HCT116 (cell line): ENCODE measurements at regions not wholly inside any gene's neighbourhood (a gene's known extent, or its start where the extent isn't known, plus 50 kb on each side); places are given as distances from the start of the nearest gene placed in this dataset.
A peak's percentile ranks its signal among the peaks of the same experiment; 100 is the strongest.

Source experiments
- ATAC-seq: fragments of 200-7000 bp; cut with Tn5 transposase; 2 replicates; pipeline ENCODE4 v1.9.1; 2020; ENCODE audit warnings: mild to moderate bottlenecking, moderate library complexity
- BruUV-seq: library from RNA; stranded (reverse); fragments of 400-500 nt; replicated peaks from 2 replicates; lab custom pipeline; 2021; lab: Mats Ljungman, UMichigan
- CTCF ChIA-PET: fragments of 300-600 bp; sonication (Branson Sonifier 250); formaldehyde crosslinking; loops from one replicate; lab custom pipeline; 2021; ENCODE audit warnings: antibody characterized with exemption; lab: Charles Lee
- POLR2A ChIA-PET: fragments of 300-600, 350-600 bp; sonication (Branson Sonifier 250); formaldehyde crosslinking; loops from one replicate; lab custom pipeline; 2021; ENCODE audit warnings: antibody characterized with exemption; lab: Charles Lee
- RAD21 ChIA-PET, 2 experiments: fragments of 300-600 bp; sonication (Branson Sonifier 250); formaldehyde crosslinking; loops; one replicate each; lab custom pipeline; 2023; ENCODE audit warnings: low total read pairs in 2 of 2; ENCODE audit not compliant: uncharacterized antibody in 2 of 2, unreplicated experiment in 2 of 2, low non-redundant PET in 1 of 2; lab: Charles Lee
- DNase-seq: peaks from one replicate; pipeline ENCODE4 v3.0.0-alpha.2; 2010; ENCODE audit warnings: low read depth, low spot score
- H2AFZ ChIP-seq: fragments of 200-600 bp; shearing (Covaris generic), sonication (generic); 2 replicates; pipeline ENCODE4 v1.6.1; 2017; ENCODE audit warnings: low read depth, mixed run types, mixed read lengths, antibody characterized with exemption, low read length; ENCODE audit not compliant: poor library complexity, severe bottlenecking
- H3K27ac ChIP-seq: 2 replicates; pipeline ENCODE4 v1.5.1; 2012; ENCODE audit warnings: low read depth, low read length
- H3K27me3 ChIP-seq: fragments of 200-600 bp; sonication (generic); 2 replicates; pipeline ENCODE4 v1.6.1; 2016; ENCODE audit warnings: mixed run types, low read length, mixed read lengths; ENCODE audit not compliant: insufficient read depth
- H3K36me3 ChIP-seq, 2 experiments: fragments of 200-500 bp in 1 of 2; fragments of 200-600 bp in 1 of 2; sonication (Bioruptor generic) in 1 of 2; sonication (generic) in 1 of 2; 2 replicates each; pipeline versions ENCODE4 v1.5.1 to v1.6.1; 2014 to 2016; ENCODE audit warnings: low read length in 2 of 2, inconsistent platforms in 1 of 2, mixed read lengths in 1 of 2, mixed run types in 1 of 2; ENCODE audit not compliant: insufficient read depth in 2 of 2, control insufficient read depth in 1 of 2
- H3K4me1 ChIP-seq, 2 experiments: fragments of 200-600 bp in 1 of 2; sonication (generic) in 1 of 2; 2 replicates each; pipeline versions ENCODE4 v1.5.1 to v1.6.1; 2012 to 2017; ENCODE audit warnings: low read length in 2 of 2, inconsistent platforms in 1 of 2, mild to moderate bottlenecking in 1 of 2, mixed read lengths in 1 of 2, mixed run types in 1 of 2, moderate library complexity in 1 of 2; ENCODE audit not compliant: insufficient read depth in 2 of 2, control insufficient read depth in 1 of 2
- H3K4me2 ChIP-seq: fragments of 200-600 bp; sonication (generic); 2 replicates; pipeline ENCODE4 v1.6.1; 2017; ENCODE audit warnings: mixed run types, low read length, mixed read lengths
- H3K4me3 ChIP-seq, 2 experiments: fragments of 200-600 bp in 1 of 2; sonication (generic) in 1 of 2; replicated peaks in 1 of 2; 2 replicates each; pipeline ENCODE4 v1.5.1; 2011 to 2016; ENCODE audit warnings: low read length in 2 of 2, control low read depth in 1 of 2, low read depth in 1 of 2, mild to moderate bottlenecking in 1 of 2, mixed read lengths in 1 of 2, mixed run types in 1 of 2
- H3K79me2 ChIP-seq: fragments of 200-600 bp; sonication (generic); 2 replicates; pipeline ENCODE4 v1.6.1; 2017; ENCODE audit warnings: mild to moderate bottlenecking, mixed run types, low read length, moderate library complexity, mixed read lengths; ENCODE audit not compliant: insufficient read depth
- H3K9ac ChIP-seq: fragments of 200-600 bp; sonication (generic); 2 replicates; pipeline ENCODE4 v1.6.1; 2016; ENCODE audit warnings: low read length, mixed read lengths
- H3K9me2 ChIP-seq: fragments of 200-600 bp; sonication (generic), shearing (Covaris generic); 2 replicates; pipeline ENCODE4 v1.6.1; 2017; ENCODE audit warnings: mixed run types, mild to moderate bottlenecking, moderate library complexity; ENCODE audit not compliant: insufficient read depth
- H3K9me3 ChIP-seq, 2 experiments: fragments of 200-500 bp in 1 of 2; fragments of 200-600 bp in 1 of 2; sonication (Bioruptor generic) in 1 of 2; sonication (generic) in 1 of 2; 2 replicates each; pipeline ENCODE4 v1.6.1; 2014 to 2017; ENCODE audit warnings: low read length in 2 of 2, mixed read lengths in 2 of 2, inconsistent platforms in 1 of 2, low read depth in 1 of 2, mild to moderate bottlenecking in 1 of 2, mixed run types in 1 of 2, moderate library complexity in 1 of 2; ENCODE audit not compliant: control insufficient read depth in 1 of 2, insufficient read depth in 1 of 2
- H4K20me1 ChIP-seq: fragments of 200-600 bp; sonication (generic), shearing (Covaris generic); 2 replicates; pipeline ENCODE4 v1.6.1; 2017; ENCODE audit warnings: mixed run types, mild to moderate bottlenecking, moderate library complexity; ENCODE audit not compliant: insufficient read depth
- CBX3 ChIP-seq: IDR thresholded peaks from 2 replicates; pipeline ENCODE4 v1.6.1; 2012; ENCODE audit warnings: low read depth
- CEBPB ChIP-seq: IDR thresholded peaks from 2 replicates; pipeline ENCODE4 v1.6.1; 2012; ENCODE audit warnings: low read depth
- CTCF ChIP-seq, 3 experiments: fragments of 200-600 bp in 1 of 3; sonication (generic) in 1 of 3; IDR thresholded peaks in 2 of 3; conservative IDR thresholded peaks in 1 of 3; 2 replicates each; pipeline ENCODE4 v1.5.1; 2012 to 2017; ENCODE audit warnings: low read depth in 2 of 3, low read length in 2 of 3, antibody characterized with exemption in 1 of 3, borderline replicate concordance in 1 of 3, control low read depth in 1 of 3, mild to moderate bottlenecking in 1 of 3, mixed read lengths in 1 of 3, mixed run types in 1 of 3, moderate library complexity in 1 of 3; ENCODE audit not compliant: insufficient read depth in 1 of 3
- EGR1 ChIP-seq: IDR thresholded peaks from 2 replicates; pipeline ENCODE4 v1.6.1; 2012; ENCODE audit warnings: low read depth
- ELF1 ChIP-seq: IDR thresholded peaks from 2 replicates; pipeline ENCODE4 v1.6.1; 2012; ENCODE audit warnings: low read depth, borderline replicate concordance
- EZH2 ChIP-seq: fragments of 200-600 bp; sonication (generic); IDR thresholded peaks from 2 replicates; pipeline ENCODE4 v1.6.1; 2017; ENCODE audit warnings: antibody characterized with exemption, mixed run types
- FOSL1 ChIP-seq: IDR thresholded peaks from 2 replicates; pipeline ENCODE4 v1.6.1; 2012; ENCODE audit warnings: low read depth
- JUND ChIP-seq: IDR thresholded peaks from 2 replicates; pipeline ENCODE4 v1.6.1; 2012
- POLR2A ChIP-seq: IDR thresholded peaks from 2 replicates; pipeline ENCODE4 v1.7.0; 2011; ENCODE audit warnings: borderline replicate concordance; ENCODE audit not compliant: insufficient read depth, insufficient read length; ENCODE audit errors: extremely low read depth
- POLR2AphosphoS5 ChIP-seq: IDR thresholded peaks from 2 replicates; pipeline ENCODE4 v1.6.1; 2011; ENCODE audit warnings: mild to moderate bottlenecking, low read depth, low read length, moderate library complexity
- RAD21 ChIP-seq: IDR thresholded peaks from 2 replicates; pipeline ENCODE4 v1.6.1; 2012; ENCODE audit warnings: low read depth, mild to moderate bottlenecking
- REST ChIP-seq: IDR thresholded peaks from 2 replicates; pipeline ENCODE4 v1.6.1; 2012; ENCODE audit warnings: low read depth
- SIN3A ChIP-seq: IDR thresholded peaks from 2 replicates; pipeline ENCODE4 v1.6.1; 2012; ENCODE audit warnings: low read depth
- SP1 ChIP-seq: IDR thresholded peaks from 2 replicates; pipeline ENCODE4 v1.6.1; 2012; ENCODE audit warnings: low read depth
- SRF ChIP-seq: IDR thresholded peaks from 2 replicates; pipeline ENCODE4 v1.6.1; 2012; ENCODE audit warnings: low read depth
- TCF7L2 ChIP-seq: IDR thresholded peaks from 2 replicates; pipeline ENCODE4 v1.7.0; 2011; ENCODE audit warnings: borderline replicate concordance, inconsistent platforms; ENCODE audit not compliant: insufficient read depth, insufficient read length; ENCODE audit errors: extremely low read depth
- YY1 ChIP-seq: IDR thresholded peaks from 2 replicates; pipeline ENCODE4 v1.6.1; 2011; ENCODE audit warnings: low read length, low read depth, moderate library complexity, mild to moderate bottlenecking; ENCODE audit not compliant: insufficient replicate concordance; ENCODE audit errors: extremely low read depth
- ZBTB33 ChIP-seq: IDR thresholded peaks from 2 replicates; pipeline ENCODE4 v1.6.1; 2011; ENCODE audit warnings: mild to moderate bottlenecking, low read length, moderate library complexity; ENCODE audit not compliant: insufficient replicate concordance; ENCODE audit errors: extremely low read depth
- ZFX ChIP-seq: fragments of 450-650 bp; IDR thresholded peaks from 2 replicates; pipeline ENCODE4 v1.6.1; 2017
- ZNF274 ChIP-seq: fragments of 200-500 bp; sonication (Bioruptor generic); IDR thresholded peaks from 2 replicates; pipeline ENCODE4 v1.6.1; 2014; ENCODE audit warnings: mild to moderate bottlenecking, low read depth, low read length, inconsistent platforms
- intact Hi-C: fragments of 100-400 bp; cut with micrococcal nuclease; formaldehyde crosslinking; loops from 2 replicates; pipeline ENCODE4 v1.10.0; 2022
- TF ChIP-seq, protein P1 (sequence below): IDR thresholded peaks from 2 replicates; pipeline ENCODE4 v1.6.1; 2012

GRCh38 chr1:94617134-94617805 lies 75.7 kb upstream of the F3 start:
- Histone ChIP-seq H3K9me2 (no peaks in the 10 kb centered on the region), H3K79me2 (no peaks in the 10 kb centered on the region), H4K20me1 (no peaks in the 10 kb centered on the region), H3K27me3 (no peaks in the 10 kb centered on the region), H3K4me3 (peak overlapping the region in 1 of 2 experiments; percentile 11; a peak in 1 of 4 replicates), H3K36me3 (no peaks in the 10 kb centered on the region), H2AFZ (no peak overlapping the region), H3K4me1 (peaks cover 32 to 69% of the 10 kb centered on the region in 2 experiments), H3K27ac (peak overlapping the region; percentile 19; the same call in 1 of the 2 replicates), H3K9ac (peak overlapping the region; percentile 29), H3K9me3 (peaks cover 0 to 7% of the 10 kb centered on the region in 2 experiments; a peak in 1 of 4 replicates), H3K4me2 (peak overlapping the region; percentile 45)
- ChIA-PET CTCF (no interaction called here), POLR2A (no interaction called here), RAD21 (no interaction called here)
- DNase-seq: peak; percentile 48
- peak; percentile 41 for ATAC-seq
- intact Hi-C loops: no loop called here
- BruUV-seq: no TSS peak
- TF ChIP-seq POLR2A (no peak), ZBTB33 (no peak), EZH2 (no peak), JUND (peak; percentile 50), ZNF274 (no peak), SP1 (peak; percentile 69), YY1 (peak; percentile 81), REST (no peak), ELF1 (no peak), CEBPB (no peak), RAD21 (no peak), CBX3 (peak; percentile 84; the same call in 1 of the 2 replicates), CTCF (IDR thresholded peaks at IDR 0.05 in 2 of 3, conservative IDR thresholded peaks at IDR 0.05 in 1 of 3; ENCODE audit: borderline replicate concordance in 1 of 3, insufficient read depth in 1 of 3, low read depth in 2 of 3, low read length in 2 of 3) (no peak), FOSL1 (peak; percentile 67), EGR1 (no peak), POLR2AphosphoS5 (peak; percentile 30; the same call in 1 of the 2 replicates), SRF (no peak), TCF7L2 (no peak), SIN3A (no peak; the same call in 1 of the 2 replicates), ZFX (no peak)
- TF ChIP-seq, protein P1, sequence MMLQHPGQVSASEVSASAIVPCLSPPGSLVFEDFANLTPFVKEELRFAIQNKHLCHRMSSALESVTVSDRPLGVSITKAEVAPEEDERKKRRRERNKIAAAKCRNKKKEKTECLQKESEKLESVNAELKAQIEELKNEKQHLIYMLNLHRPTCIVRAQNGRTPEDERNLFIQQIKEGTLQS: no peak
